ENCODE measurements at regions not wholly inside any gene's neighbourhood (a gene's known extent, or its start where the extent isn't known, plus 50 kb on each side); places are given as distances from the start of the nearest gene placed in this dataset.

DNA sequence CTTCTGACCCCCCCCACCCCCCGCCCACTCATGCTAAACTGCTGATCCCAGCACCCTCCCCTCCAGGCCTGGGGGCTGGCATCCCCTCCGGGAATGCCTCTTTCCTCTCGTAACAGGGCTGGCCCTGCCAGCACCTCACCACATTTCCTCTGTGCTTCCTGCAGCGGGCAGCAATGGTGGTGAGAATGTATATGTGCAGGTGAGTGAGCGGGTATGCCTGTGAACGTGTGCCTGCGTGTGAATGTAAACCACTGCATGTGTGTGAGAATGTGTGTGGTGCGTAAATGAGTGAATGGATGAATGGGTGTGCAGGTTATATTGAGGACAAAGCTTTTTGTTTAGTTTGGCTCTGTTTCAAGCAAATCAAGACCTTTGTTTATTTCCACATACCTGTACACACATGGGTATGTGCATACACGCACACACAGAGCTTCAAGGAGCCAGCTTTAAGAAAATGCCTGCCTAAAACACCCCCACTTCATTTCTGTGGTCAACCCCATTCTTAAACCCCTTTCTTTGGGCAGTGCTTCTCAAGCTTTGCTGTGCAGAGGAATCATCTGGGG lies 95.7 kb upstream of the SHB start:
- no peak for TF ChIP-seq CTCF (IDR thresholded peaks at IDR 0.05)
- no peak for TF ChIP-seq EP300 (IDR thresholded peaks at IDR 0.05)
- TF ChIP-seq POLR2A (IDR thresholded peaks at IDR 0.05; ENCODE audit: low read depth), result no peak
